ENCODE measurements at regions not wholly inside any gene's neighbourhood (a gene's known extent, or its start where the extent isn't known, plus 50 kb on each side); places are given as distances from the start of the nearest gene placed in this dataset.

- Histone ChIP-seq H3K27ac (no peak overlapping the region), H3K4me3 (no peak overlapping the region), H3K27me3 (no peaks in the 10 kb centered on the region), H3K4me1 (no peaks in the 10 kb centered on the region), H3K36me3 (no peaks in the 10 kb centered on the region), H3K9me3 (peaks cover 0 to 8% (median 0%) of the 10 kb centered on the region in 11 donors)
- DNase-seq (no peak), ATAC-seq (no peak)
- TF ChIP-seq CTCF (IDR thresholded peaks at IDR 0.05) = no peak
- intact Hi-C loops (cut with DNase I) = no loop called here
- 69 to 75% methylated on average over 3 of the region's 3 CpGs for WGBS, 2 donors
Measured at GRCh38 chr5:105954341-105954740, 1716.4 kb downstream of the EFNA5 start.

- no peak for DNase-seq
- Histone ChIP-seq H3K27me3 (no peaks in the 10 kb centered on the region), H3K9me3 (peaks cover 0 to 8% (median 0%) of the 10 kb centered on the region in 11 donors), H3K4me3 (no peak overlapping the region), H3K36me3 (no peaks in the 10 kb centered on the region), H3K27ac (no peak overlapping the region), H3K4me1 (no peaks in the 10 kb centered on the region)
- 87 to 92% methylated on average over 3 of the region's 3 CpGs for WGBS, 2 donors
- no peak for ATAC-seq
- intact Hi-C loops (cut with DNase I) = no loop called here
- TF ChIP-seq CTCF (IDR thresholded peaks at IDR 0.05) = no peak
Measured at GRCh38 chr5:105953616-105954015, 1717.1 kb downstream of the EFNA5 start.

GRCh38 chr5:105952875-105953274 is 1717.9 kb downstream of the EFNA5 start:
- H3K36me3 ChIP-seq = no peaks in the 10 kb centered on the region
- TF ChIP-seq CTCF (IDR thresholded peaks at IDR 0.05) = no peak
- intact Hi-C loops (cut with DNase I) = no loop called here
- H3K4me3 ChIP-seq = no peak overlapping the region
- peaks cover 0 to 8% (median 0%) of the 10 kb centered on the region in 11 donors for H3K9me3 ChIP-seq
- DNase-seq (no peak), ATAC-seq (no peak)
- H3K4me1 ChIP-seq = no peaks in the 10 kb centered on the region
- no peak overlapping the region for H3K27ac ChIP-seq
- 66 to 81% methylated on average over 3 of the region's 3 CpGs for WGBS, 2 donors
- H3K27me3 ChIP-seq = no peaks in the 10 kb centered on the region

- 78 to 82% methylated on average over 2 of the region's 2 CpGs for WGBS, 2 donors
- no peak for ATAC-seq
- DNase-seq = no peak
- no peaks in the 10 kb centered on the region for H3K27me3 ChIP-seq
- H3K4me1 ChIP-seq = no peaks in the 10 kb centered on the region
- no peaks in the 10 kb centered on the region for H3K36me3 ChIP-seq
- no peak overlapping the region for H3K27ac ChIP-seq
- H3K4me3 ChIP-seq = no peak overlapping the region
- TF ChIP-seq CTCF (IDR thresholded peaks at IDR 0.05) = no peak
- H3K9me3 ChIP-seq = peaks cover 0 to 4% (median 0%) of the 10 kb centered on the region in 11 donors
- intact Hi-C loops (cut with DNase I) = no loop called here
Measured at GRCh38 chr5:105947461-105947860, 1723.3 kb downstream of the EFNA5 start.
